Mammary epithelial cell (primary cell): ENCODE measurements at regions not wholly inside any gene's neighbourhood (a gene's known extent, or its start where the extent isn't known, plus 50 kb on each side); places are given as distances from the start of the nearest gene placed in this dataset.

Experiments
- CTCF ChIP-seq, 2 donors: IDR thresholded peaks in 1 of 2; conservative IDR thresholded peaks in 1 of 2; 2 replicates each; pipeline ENCODE4 v1.5.1; 2011 to 2012; ENCODE audit warnings: inconsistent platforms in 2 of 2, low read length in 2 of 2, mild to moderate bottlenecking in 2 of 2, control low read depth in 1 of 2, low read depth in 1 of 2; ENCODE audit not compliant: insufficient read depth in 1 of 2; ENCODE audit errors: extremely low read depth in 1 of 2
- EZH2 ChIP-seq: IDR thresholded peaks from 2 replicates; pipeline ENCODE4 v1.6.1; 2012; ENCODE audit warnings: low read length, inconsistent platforms, borderline replicate concordance

GRCh38 chr4:158995965-158996364 is 106.9 kb upstream of the RAPGEF2 start:
- no peak for TF ChIP-seq CTCF (conservative IDR thresholded peaks at IDR 0.05 in 1 of 2, IDR thresholded peaks at IDR 0.05 in 1 of 2; ENCODE audit: extremely low read depth in 1 of 2, insufficient read depth in 1 of 2, low read depth in 1 of 2, low read length in 2 of 2)
- no peak for TF ChIP-seq EZH2
